ENCODE measurements at regions not wholly inside any gene's neighbourhood (a gene's known extent, or its start where the extent isn't known, plus 50 kb on each side); places are given as distances from the start of the nearest gene placed in this dataset.
A peak's percentile ranks its signal among the peaks of the same experiment; 100 is the strongest.

- Histone ChIP-seq H3K9ac (replicated peaks in 1 of 4; ENCODE audit: extremely low read depth in 1 of 4, low read depth in 3 of 4, low read length in 3 of 4) (no peak overlapping the region), H3K27ac (ENCODE audit: low read depth, low read length) (no peak overlapping the region), H3K79me2 (ENCODE audit: control insufficient read depth in 1 of 2, insufficient read depth in 2 of 2, low read length in 2 of 2) (no peaks in the 10 kb centered on the region), H4K91ac (replicated peaks; ENCODE audit: insufficient read length, low read length) (no peak overlapping the region), H3K79me1 (ENCODE audit: low read depth, low read length) (no peaks in the 10 kb centered on the region), H2AK5ac (ENCODE audit: low read depth, low read length) (no peak overlapping the region), H3K4me3 (ENCODE audit: extremely low read depth in 1 of 4, insufficient read depth in 2 of 4, low read depth in 3 of 4, low read length in 4 of 4) (no peak overlapping the region), H4K20me1 (replicated peaks in 1 of 2; ENCODE audit: control insufficient read depth in 1 of 2, insufficient read depth in 2 of 2, low read length in 2 of 2) (no peaks in the 10 kb centered on the region), H2BK120ac (replicated peaks; ENCODE audit: low read depth, low read length) (no peak overlapping the region), H2AFZ (ENCODE audit: low read length) (no peak overlapping the region), H3K18ac (ENCODE audit: extremely low read depth, low read length) (no peak overlapping the region), H3K14ac (ENCODE audit: insufficient read length) (no peak overlapping the region), H4K8ac (ENCODE audit: extremely low read depth, insufficient read depth, low read length) (peak overlapping the region; percentile 37; the same call in 1 of the 2 replicates), H3K9me3 (ENCODE audit: insufficient read depth in 2 of 2, low read depth in 1 of 2, low read length in 1 of 2) (peaks cover 0 to 6% of the 10 kb centered on the region in 2 experiments; a peak in 2 of 4 replicates), H2BK15ac (ENCODE audit: low read length) (peak overlapping the region; percentile 66; the same call in 1 of the 2 replicates), H3K56ac (replicated peaks; ENCODE audit: insufficient read length, low read depth, low read length) (no peak overlapping the region), H3K4me1 (replicated peaks in 1 of 4; ENCODE audit: control insufficient read depth in 3 of 4, insufficient read depth in 4 of 4, low read length in 3 of 4) (peaks cover 5 to 14% (median 9%) of the 10 kb centered on the region in 4 experiments; a peak in 6 of 7 replicates), H2BK5ac (ENCODE audit: low read depth, low read length) (no peak overlapping the region), H3K4me2 (ENCODE audit: insufficient read depth in 1 of 2, low read depth in 2 of 2, low read length in 2 of 2) (no peak overlapping the region), H3K36me3 (ENCODE audit: control insufficient read depth in 2 of 4, insufficient read depth in 4 of 4, low read length in 3 of 4) (no peaks in the 10 kb centered on the region), H4K5ac (ENCODE audit: insufficient read length, low read depth, low read length) (no peak overlapping the region), H3K4ac (replicated peaks; ENCODE audit: insufficient read length, low read depth, low read length) (no peak overlapping the region), H2BK20ac (ENCODE audit: low read length) (no peak overlapping the region), H3K27me3 (replicated peaks in 1 of 4; ENCODE audit: control insufficient read depth in 3 of 4, extremely low read depth in 1 of 4, insufficient read depth in 3 of 4, low read length in 3 of 4) (no peaks in the 10 kb centered on the region), H3K23ac (ENCODE audit: insufficient read length) (no peak overlapping the region), H3K23me2 (ENCODE audit: low read depth, low read length) (no peaks in the 10 kb centered on the region), H2BK12ac (ENCODE audit: low read depth, low read length) (peak overlapping the region; percentile 46; the same call in 1 of the 2 replicates)
- DNase-seq (ENCODE audit: low read depth in 1 of 2, low spot score in 2 of 2) (no peak), FAIRE-seq (no peak)
- CTCF ChIA-PET (ENCODE audit: partially characterized antibody) = interaction anchor here (0.8 kb wide), 1 partner anchor 52 kb away, joined by 3 read pairs; no protein-coding TSS in a partner anchor
- 89% methylated on average over 9 of the region's 9 CpGs; no CpG with 5 or more reads in 1 of the 2 experiments for WGBS, 2 experiments (ENCODE audit: extremely low coverage in 1 of 2, insufficient coverage in 1 of 2, insufficient read length in 1 of 2, insufficient replicate concordance in 2 of 2, low coverage in 1 of 2, low lambda C conversion rate in 2 of 2, missing lambda C conversion rate in 1 of 2)
- no peak for TF ChIP-seq HDAC6 (IDR thresholded peaks at IDR 0.05; ENCODE audit: low read depth, low read length)
- no peak for TF ChIP-seq RXRA (IDR thresholded peaks at IDR 0.05; ENCODE audit: insufficient read depth, low read depth, low read length)
- TF ChIP-seq TCF12 (IDR thresholded peaks at IDR 0.05; ENCODE audit: low read depth, low read length) = no peak
- TF ChIP-seq CBX5 (IDR thresholded peaks at IDR 0.05; ENCODE audit: low read depth, low read length) = no peak
- no peak for TF ChIP-seq ZNF274 (IDR thresholded peaks at IDR 0.05; ENCODE audit: borderline replicate concordance, extremely low read depth, low read length)
- TF ChIP-seq YY1 (IDR thresholded peaks at IDR 0.05; ENCODE audit: low read depth, low read length) = no peak
- no peak for TF ChIP-seq SP2 (IDR thresholded peaks at IDR 0.05; ENCODE audit: low read length)
- no peak for TF ChIP-seq CTCF (IDR thresholded peaks at IDR 0.05; ENCODE audit: control extremely low read depth in 1 of 3, insufficient read depth in 1 of 3, low read depth in 1 of 3, low read length in 3 of 3)
- no peak for TF ChIP-seq ATF3 (IDR thresholded peaks at IDR 0.05; ENCODE audit: insufficient read depth, low read depth, low read length)
- no peak for TF ChIP-seq BRCA1 (IDR thresholded peaks at IDR 0.05; ENCODE audit: low read depth, low read length)
- POLR2A ChIA-PET (ENCODE audit: partially characterized antibody) = no interaction called here
Measured at GRCh38 chr6:170032706-170033309, 258.1 kb downstream of the DLL1 start.

All from H1 (cell line).